GM19035 (cell line): ENCODE measurements at regions not wholly inside any gene's neighbourhood (a gene's known extent, or its start where the extent isn't known, plus 50 kb on each side); places are given as distances from the start of the nearest gene placed in this dataset.

Experiments
- ATAC-seq: cut with Tn5 transposase; IDR thresholded peaks from one replicate; pipeline ENCODE4 v1.9.1; 2021; ENCODE audit not compliant: unreplicated experiment

GRCh38 chr6:90805619-90806155 is 218.8 kb upstream of the MAP3K7 start:
- ATAC-seq = no peak

DNA sequence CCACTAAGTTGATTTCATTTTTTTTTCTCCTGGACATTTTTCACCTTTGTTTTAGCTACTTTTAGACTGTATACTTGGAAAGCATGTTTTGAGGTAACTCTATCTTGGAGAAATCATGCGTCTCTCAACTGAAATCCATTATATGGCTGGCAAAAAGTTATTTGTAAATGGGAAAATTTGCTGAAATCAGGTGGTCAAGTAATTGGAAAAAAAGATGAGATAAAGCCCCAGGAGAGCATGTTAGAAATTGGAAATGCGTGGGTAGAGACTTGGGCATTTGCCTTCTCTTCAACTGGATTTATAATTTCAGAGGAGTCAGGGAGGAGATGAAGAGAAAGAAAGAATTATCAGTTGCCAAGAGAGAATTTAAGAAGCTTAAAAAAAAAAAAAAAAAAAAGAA is 217.1 kb upstream of the MAP3K7 start:
- ATAC-seq = no peak

DNA sequence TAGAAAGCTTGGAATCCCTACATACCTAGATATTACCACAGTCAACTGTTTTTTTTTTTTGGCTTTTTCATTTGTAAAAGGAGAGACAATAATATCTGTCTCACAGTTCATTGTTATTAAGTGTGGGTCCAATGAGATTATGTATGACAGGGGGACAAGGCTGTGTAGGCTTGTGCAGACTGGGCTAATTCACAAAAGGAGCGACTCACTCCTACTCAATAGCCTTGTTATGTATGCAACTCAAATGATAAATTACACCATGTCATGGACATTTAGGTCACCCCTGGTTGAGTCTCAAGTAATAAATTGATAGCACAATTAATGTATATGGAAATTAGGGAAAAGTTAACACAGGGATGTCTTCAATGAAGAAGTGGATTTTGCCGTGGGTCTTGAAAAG is 208.2 kb upstream of the MAP3K7 start:
- no peak for ATAC-seq

- ATAC-seq = no peak
Measured at GRCh38 chr6:90793771-90794170, 206.9 kb upstream of the MAP3K7 start.

DNA sequence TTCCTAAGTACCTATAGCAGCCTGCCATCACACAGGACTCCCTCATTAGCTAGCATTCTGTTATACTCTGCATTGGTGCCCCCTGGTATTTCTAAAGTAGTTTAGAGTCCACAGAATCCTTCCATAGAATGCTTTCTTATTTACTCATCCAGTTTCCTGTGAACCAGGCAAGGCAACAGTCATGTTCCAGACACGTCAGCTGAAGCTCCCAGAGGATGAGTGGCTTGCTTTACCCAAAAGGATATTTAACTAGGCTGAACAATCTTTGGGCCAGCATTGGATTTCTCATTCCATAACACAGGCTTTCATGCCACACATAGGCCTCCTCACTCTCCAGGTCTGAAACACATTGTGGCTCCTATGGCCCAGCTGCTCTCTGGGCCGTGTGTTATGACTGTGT is 203.8 kb upstream of the MAP3K7 start:
- ATAC-seq = no peak

DNA sequence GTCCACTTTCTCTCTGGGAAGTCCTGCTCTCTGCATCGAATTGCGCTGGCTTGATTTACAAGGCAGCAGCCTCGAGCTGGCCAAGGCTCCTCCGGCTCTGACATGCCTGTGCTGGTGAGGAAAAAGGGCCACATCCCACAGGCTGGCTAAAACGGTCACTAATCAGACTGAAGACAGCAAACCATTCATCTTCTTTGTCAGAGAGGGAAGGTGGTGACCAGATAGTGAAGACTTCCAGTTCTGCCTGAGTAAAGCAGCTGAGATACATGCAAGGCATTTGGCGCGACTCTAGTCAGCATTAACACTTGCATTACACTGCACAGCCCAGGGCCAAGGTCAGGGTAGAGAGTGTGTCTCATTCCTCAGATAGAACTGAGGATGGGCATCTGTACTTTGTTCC is 203.2 kb upstream of the MAP3K7 start:
- no peak for ATAC-seq

- ATAC-seq = no peak
Measured at GRCh38 chr6:90788781-90789180, 201.9 kb upstream of the MAP3K7 start.

- no peak for ATAC-seq
Measured at GRCh38 chr6:90787446-90787845, 200.6 kb upstream of the MAP3K7 start.

- no peak for ATAC-seq
Measured at GRCh38 chr6:90780778-90781177, 193.9 kb upstream of the MAP3K7 start.

DNA sequence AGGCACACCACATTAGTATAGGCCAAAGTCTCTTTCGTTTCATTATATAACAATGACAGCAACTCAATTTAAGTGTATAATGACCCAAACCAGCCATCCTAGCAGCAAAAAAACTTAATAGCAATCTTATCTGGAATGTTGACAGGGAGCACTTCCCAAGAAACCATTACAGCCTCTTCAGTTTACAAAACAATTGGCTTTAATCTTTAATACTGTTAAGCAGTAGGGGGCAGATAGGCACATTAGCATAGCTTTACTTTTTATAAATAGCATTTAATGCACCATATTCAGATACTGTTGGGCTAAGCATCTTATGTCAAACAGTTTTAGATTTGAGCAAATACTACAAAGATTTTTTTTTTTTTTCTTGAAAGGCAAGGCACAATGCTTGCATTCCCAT is 193.3 kb upstream of the MAP3K7 start:
- ATAC-seq = no peak

DNA sequence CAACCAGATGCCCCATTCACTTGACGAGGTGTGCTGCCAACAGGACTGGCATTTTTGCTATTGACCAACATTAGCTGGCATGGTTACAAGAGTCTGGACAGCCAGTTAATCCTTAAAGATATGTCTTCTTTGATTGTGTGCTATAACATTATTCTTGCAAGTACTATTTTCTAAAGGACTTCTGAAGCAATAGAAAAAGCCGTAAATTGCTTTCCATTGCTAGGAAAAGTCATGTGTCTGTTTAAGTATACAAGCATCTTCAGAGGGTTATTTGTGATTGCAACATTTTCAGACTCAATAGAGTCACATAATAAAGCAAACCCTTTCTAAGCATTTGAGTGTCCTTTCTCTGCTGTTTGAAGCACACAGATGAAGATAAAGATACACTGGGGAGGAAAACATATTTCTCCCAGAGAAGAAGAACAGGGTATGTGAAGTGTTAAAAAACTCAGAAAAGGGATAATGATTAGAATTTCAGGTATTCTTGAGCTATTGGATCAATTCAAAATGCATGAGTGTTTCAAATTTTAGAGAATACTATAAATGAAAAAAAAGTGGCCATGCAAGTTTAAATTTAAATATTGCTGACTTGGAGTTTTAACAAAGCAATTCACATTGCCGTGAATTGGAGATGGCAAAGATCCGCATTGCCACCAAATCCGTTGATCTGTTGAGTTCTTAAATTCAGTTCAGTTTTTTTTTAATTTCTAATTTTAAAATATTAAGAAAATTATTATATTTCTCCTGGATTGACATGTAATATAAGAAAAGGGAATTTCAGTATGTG is 191.7 kb upstream of the MAP3K7 start:
- no peak for ATAC-seq

GRCh38 chr6:90770778-90771177 is 183.9 kb upstream of the MAP3K7 start:
- ATAC-seq = no peak

DNA sequence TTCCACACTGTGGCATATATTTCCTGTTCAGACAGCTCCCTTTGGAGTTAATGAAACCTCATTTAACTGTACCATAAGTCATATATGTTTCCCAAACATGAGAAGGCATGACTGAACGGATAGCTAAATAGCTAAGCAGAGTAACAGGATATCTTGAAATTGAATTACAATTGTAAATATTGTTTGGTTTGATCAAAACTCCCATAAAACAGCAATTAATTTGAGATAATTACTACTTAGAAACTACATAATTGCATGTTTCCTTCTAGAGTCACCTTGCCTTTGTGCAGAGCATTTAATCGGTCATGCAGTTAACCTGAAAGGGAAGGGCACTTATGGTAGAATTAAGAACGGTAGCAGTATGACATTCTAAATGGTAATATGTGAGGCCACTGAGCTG is 179.0 kb upstream of the MAP3K7 start:
- no peak for ATAC-seq

DNA sequence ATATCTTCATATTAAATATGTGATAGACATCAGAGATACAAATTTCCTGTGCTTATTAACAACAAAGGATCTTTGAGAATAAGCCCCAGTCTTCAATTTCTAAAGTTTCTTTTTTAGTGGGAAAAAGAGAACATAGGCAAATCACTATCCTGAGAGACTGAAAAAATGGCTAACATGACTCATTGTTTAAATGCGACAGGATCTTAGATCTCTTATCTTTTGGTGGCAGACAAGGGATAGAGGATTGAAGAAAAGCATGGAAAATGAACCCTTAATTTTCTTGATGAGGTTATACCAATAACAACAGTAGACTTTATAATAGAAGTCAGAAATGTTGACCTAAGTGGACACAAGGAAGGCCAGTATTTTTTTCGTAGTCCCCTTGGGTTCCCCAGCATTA is 178.6 kb upstream of the MAP3K7 start:
- no peak for ATAC-seq

GRCh38 chr6:90764001-90764400 is 177.1 kb upstream of the MAP3K7 start:
- no peak for ATAC-seq

GRCh38 chr6:90759664-90760063 is 172.8 kb upstream of the MAP3K7 start:
- ATAC-seq = no peak

GRCh38 chr6:90758741-90759140 is 171.9 kb upstream of the MAP3K7 start:
- ATAC-seq = no peak

GRCh38 chr6:90753820-90754643 is 167.2 kb upstream of the MAP3K7 start:
- ATAC-seq = no peak

DNA sequence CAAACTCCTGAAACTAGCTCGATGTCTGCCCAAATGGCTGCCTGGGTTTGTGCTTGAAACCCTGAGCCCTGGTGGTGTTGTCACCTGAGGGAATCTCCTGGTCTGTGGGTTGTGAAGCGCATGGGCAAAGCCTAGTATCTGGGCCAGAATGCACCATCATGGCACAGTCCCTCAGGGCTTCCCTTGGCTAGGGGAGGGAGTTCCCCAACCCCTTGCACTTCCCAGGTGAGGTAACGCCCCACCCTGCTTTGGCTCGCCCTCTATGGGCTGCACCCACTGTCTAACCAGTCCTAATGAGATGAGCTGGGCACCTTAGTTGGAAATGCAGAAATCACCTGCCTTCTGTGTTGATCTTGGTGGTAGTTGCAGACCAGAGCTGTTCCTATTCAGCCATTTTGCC is 152.9 kb upstream of the MAP3K7 start:
- ATAC-seq = no peak

- no peak for ATAC-seq
Measured at GRCh38 chr6:90739339-90739738, 152.5 kb upstream of the MAP3K7 start.

GRCh38 chr6:90730151-90730673 is 143.3 kb upstream of the MAP3K7 start:
- peak; percentile 84 for ATAC-seq

DNA sequence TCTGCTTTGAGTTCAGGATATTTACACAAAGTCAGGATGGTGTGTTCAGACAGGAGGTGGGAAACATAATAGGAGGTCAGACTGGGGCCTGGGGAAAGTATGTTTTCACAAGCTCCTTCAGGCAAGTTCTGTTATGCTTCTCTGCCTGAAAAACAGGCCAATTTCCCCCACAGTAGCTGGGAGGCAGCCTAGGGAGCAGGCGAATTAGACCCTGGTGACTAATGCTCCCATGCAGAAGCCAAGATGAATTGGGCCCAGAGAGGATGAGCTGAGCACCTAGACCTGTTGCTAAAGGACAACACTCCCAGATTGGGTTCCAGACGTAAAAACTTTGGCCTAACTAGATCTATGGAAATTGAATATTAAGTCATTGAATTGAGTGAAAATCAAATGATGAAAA is 142.2 kb upstream of the MAP3K7 start:
- no peak for ATAC-seq
